ENCODE measurements at regions not wholly inside any gene's neighbourhood (a gene's known extent, or its start where the extent isn't known, plus 50 kb on each side); places are given as distances from the start of the nearest gene placed in this dataset.

GRCh38 chr5:57692582-57693487, 210.2 kb upstream of the ACTBL2 start:
- DNase-seq: peak; percentile 9 to 21

- DNase-seq: no peak
Observed at GRCh38 chr5:57690724-57691123, 208.1 kb upstream of the ACTBL2 start.

GRCh38 chr5:57687596-57687995, 205.0 kb upstream of the ACTBL2 start:
- DNase-seq: no peak

GRCh38 chr5:57685516-57686255, 203.1 kb upstream of the ACTBL2 start:
- no peak for DNase-seq

GRCh38 chr5:57684299-57684702, 201.7 kb upstream of the ACTBL2 start:
- DNase-seq: no peak

- no peak for DNase-seq
Observed at GRCh38 chr5:57683036-57683630, 200.5 kb upstream of the ACTBL2 start.

- DNase-seq: no peak
Observed at GRCh38 chr5:57681942-57682341, 199.3 kb upstream of the ACTBL2 start.

GRCh38 chr5:57680686-57681085, 198.1 kb upstream of the ACTBL2 start:
- DNase-seq: no peak

- no peak for DNase-seq
Observed at GRCh38 chr5:57677235-57677634, 194.6 kb upstream of the ACTBL2 start.

GRCh38 chr5:57676222-57677098, 193.8 kb upstream of the ACTBL2 start:
- no peak for DNase-seq

GRCh38 chr5:57675236-57675635, 192.6 kb upstream of the ACTBL2 start:
- DNase-seq: no peak

GRCh38 chr5:57671371-57671770, 188.8 kb upstream of the ACTBL2 start:
- no peak for DNase-seq

GRCh38 chr5:57666582-57666981, 184.0 kb upstream of the ACTBL2 start:
- no peak for DNase-seq

GRCh38 chr5:57665146-57665936, 182.7 kb upstream of the ACTBL2 start:
- DNase-seq: no peak

GRCh38 chr5:57664700-57665099, 182.1 kb upstream of the ACTBL2 start:
- DNase-seq: no peak

GRCh38 chr5:57663466-57663865, 180.9 kb upstream of the ACTBL2 start:
- DNase-seq: no peak

- DNase-seq: no peak
Observed at GRCh38 chr5:57662991-57663390, 180.4 kb upstream of the ACTBL2 start.

GRCh38 chr5:57659886-57660285, 177.3 kb upstream of the ACTBL2 start:
- DNase-seq: no peak

GRCh38 chr5:57658018-57658417, 175.4 kb upstream of the ACTBL2 start:
- no peak for DNase-seq

- no peak for DNase-seq
Observed at GRCh38 chr5:57655228-57655627, 172.6 kb upstream of the ACTBL2 start.

- no peak for DNase-seq
Observed at GRCh38 chr5:57653636-57654290, 171.2 kb upstream of the ACTBL2 start.

Data from activated CD4-positive, alpha-beta T cell treated with anti-CD3 and anti-CD28 coated beads, Interleukin-2, amount 50 U/mL, for 48 hours (primary cell).